ENCODE measurements at regions not wholly inside any gene's neighbourhood (a gene's known extent, or its start where the extent isn't known, plus 50 kb on each side); places are given as distances from the start of the nearest gene placed in this dataset.

- Mint-ChIP-seq H3K36me3 (ENCODE audit: low read depth) (no peaks in the 10 kb centered on the region), H3K27ac (no peak overlapping the region), H3K9me3 (no peaks in the 10 kb centered on the region), H3K4me1 (no peaks in the 10 kb centered on the region), H3K27me3 (no peaks in the 10 kb centered on the region), H3K4me3 (no peak overlapping the region)
- no peak for DNase-seq
- ChIA-PET CTCF (no interaction called here), POLR2A (no interaction called here)
Measured at GRCh38 chr2:145484448-145485097, 964.7 kb upstream of the ZEB2 start.

DNA sequence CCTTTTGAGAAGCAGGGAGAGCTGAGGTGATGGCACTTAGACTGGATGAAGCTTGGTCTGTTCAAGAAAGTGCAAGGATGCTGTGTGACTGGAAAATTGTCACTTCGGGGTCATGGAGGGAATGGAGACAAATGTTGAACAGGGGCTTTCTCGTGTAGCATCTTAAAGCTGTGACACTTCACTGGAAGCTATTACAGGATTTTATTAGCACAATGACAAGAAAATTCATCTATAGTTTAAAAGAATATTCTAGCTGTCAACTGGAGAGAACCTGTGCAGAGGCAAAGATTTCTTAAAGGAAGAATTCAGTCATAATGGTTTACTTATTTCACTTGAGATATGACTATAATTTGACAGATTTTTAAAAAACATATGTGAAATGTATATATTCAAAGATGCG, 963.9 kb upstream of the ZEB2 start:
- DNase-seq = no peak
- ChIA-PET CTCF (no interaction called here), POLR2A (no interaction called here)
- no peak overlapping the region for H3K4me3 Mint-ChIP-seq
- no peak overlapping the region for H3K27ac Mint-ChIP-seq
- no peaks in the 10 kb centered on the region for H3K4me1 Mint-ChIP-seq
- no peaks in the 10 kb centered on the region for H3K27me3 Mint-ChIP-seq
- no peaks in the 10 kb centered on the region for H3K9me3 Mint-ChIP-seq
- H3K36me3 Mint-ChIP-seq (ENCODE audit: low read depth) = no peaks in the 10 kb centered on the region

DNA sequence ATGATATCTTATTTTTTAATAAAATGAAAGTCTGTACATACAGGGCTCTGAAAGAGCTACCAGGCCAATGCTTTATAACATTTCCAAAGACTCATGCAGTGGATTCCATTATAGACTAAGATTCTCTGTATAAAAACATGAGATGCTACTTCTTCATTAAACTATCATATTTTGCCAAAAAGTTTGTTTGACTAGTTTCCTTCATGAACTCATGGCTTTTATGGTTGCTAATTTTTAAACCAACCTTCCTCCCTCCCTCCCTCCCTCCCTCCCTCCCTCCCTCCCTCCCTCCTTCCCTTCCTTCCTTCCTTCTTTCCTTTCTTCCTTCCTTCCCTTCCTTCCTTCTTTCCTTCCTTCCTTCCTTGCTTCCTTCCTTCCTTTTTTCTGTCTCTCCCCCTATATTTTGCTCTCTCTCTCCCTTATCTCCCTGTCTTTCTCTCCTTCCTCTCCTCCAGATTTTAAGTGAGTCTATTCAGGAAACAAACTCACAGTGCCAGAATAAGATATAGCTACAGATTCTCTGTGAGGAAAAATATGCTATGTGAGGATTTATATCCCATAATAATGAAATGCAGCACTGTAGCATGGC, 961.5 kb upstream of the ZEB2 start:
- no peak for DNase-seq
- Mint-ChIP-seq H3K4me3 (no peak overlapping the region), H3K27me3 (no peaks in the 10 kb centered on the region), H3K4me1 (no peaks in the 10 kb centered on the region), H3K27ac (no peak overlapping the region), H3K36me3 (ENCODE audit: low read depth) (no peaks in the 10 kb centered on the region), H3K9me3 (peaks cover 3% of the 10 kb centered on the region)
- POLR2A ChIA-PET = interaction anchor here (0.7 kb wide), 1 partner anchor 156 kb away, joined by 3 read pairs; no protein-coding TSS in a partner anchor
- CTCF ChIA-PET = no interaction called here

DNA sequence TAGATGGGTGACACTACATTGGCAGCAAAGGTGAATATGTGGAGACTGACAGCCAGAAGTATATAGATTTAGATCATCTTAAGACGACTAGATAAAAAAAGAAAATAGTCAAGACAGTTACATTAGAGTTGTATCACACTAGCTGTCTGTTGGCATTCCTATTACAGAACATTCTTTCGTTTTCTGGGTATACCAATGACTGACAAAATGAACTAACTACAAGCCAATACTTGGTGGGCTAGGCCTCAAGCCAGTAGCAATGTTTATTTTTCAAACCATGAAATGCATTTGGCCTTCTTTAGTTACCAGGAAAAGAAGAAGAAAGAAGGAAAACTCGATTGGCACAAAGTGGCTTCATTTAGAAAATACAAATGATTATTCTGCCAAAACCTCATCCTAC, 944.9 kb upstream of the ZEB2 start:
- ChIA-PET CTCF (no interaction called here), POLR2A (no interaction called here)
- Mint-ChIP-seq H3K36me3 (ENCODE audit: low read depth) (no peaks in the 10 kb centered on the region), H3K4me3 (no peak overlapping the region), H3K27ac (no peak overlapping the region), H3K27me3 (no peaks in the 10 kb centered on the region), H3K9me3 (peaks cover 4% of the 10 kb centered on the region), H3K4me1 (no peaks in the 10 kb centered on the region)
- no peak for DNase-seq

DNA sequence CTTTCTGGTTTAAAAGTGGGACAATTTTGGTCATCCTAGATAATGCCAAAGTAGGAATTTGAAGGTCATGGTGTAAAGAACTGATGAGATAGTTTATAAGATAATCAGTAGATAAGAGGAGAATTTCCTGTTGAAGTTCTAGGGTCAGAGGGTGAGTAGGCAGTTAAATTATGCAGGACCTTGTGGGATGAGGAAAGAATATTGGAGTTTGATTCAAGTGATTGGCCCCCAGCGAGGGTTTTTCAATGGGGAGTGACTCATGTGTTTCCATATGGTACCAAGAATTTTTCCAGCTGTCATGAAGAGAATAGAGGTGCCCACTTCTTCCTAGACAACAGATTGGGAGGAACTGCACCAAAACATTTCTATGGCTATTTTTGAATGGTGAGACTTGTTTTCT, 940.2 kb upstream of the ZEB2 start:
- no peaks in the 10 kb centered on the region for H3K9me3 Mint-ChIP-seq
- no peaks in the 10 kb centered on the region for H3K36me3 Mint-ChIP-seq (ENCODE audit: low read depth)
- no peak for DNase-seq
- H3K27ac Mint-ChIP-seq = no peak overlapping the region
- CTCF ChIA-PET = no interaction called here
- no peaks in the 10 kb centered on the region for H3K27me3 Mint-ChIP-seq
- H3K4me3 Mint-ChIP-seq = no peak overlapping the region
- POLR2A ChIA-PET = no interaction called here
- H3K4me1 Mint-ChIP-seq = no peaks in the 10 kb centered on the region

DNA sequence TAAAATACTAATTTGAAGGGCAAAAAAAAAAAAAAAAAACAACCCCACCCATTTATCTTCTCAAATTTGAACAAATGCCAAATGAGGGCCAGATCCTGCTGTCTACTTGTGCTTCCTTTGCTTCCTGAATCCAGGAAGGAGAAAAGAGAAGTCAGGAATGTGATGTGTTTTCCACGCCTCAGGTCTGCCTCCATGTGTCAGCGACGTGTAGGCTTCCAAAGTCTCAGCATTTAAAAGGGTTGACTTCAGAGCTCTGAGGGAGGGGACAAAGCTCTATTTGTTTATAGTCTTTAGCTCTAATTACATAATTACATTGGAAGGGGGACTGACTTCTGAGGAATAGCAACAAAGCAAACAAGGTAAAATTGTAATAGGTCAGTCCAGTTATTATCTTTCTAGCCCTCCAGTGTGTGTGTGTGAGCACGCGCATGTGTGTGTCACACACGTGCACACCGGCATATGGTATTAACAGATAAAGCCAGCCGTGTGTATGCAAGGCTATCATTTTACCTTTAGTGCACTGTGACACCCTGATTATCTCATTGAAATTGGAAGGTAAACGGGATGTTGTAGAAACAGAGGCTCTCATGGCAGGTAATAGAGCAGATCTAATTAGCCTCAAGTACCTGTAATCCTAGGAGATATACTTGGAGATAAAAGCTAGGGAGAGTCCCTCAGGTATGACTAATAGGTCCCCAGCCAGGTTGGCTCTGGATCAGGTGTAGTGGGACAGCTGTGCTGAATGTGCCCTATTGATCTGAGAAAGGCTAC, 911.4 kb upstream of the ZEB2 start:
- Mint-ChIP-seq H3K9me3 (no peaks in the 10 kb centered on the region), H3K4me3 (no peak overlapping the region), H3K36me3 (ENCODE audit: low read depth) (no peaks in the 10 kb centered on the region), H3K27ac (no peak overlapping the region), H3K4me1 (no peaks in the 10 kb centered on the region), H3K27me3 (no peaks in the 10 kb centered on the region)
- no peak for DNase-seq
- ChIA-PET POLR2A (no interaction called here), CTCF (no interaction called here)

DNA sequence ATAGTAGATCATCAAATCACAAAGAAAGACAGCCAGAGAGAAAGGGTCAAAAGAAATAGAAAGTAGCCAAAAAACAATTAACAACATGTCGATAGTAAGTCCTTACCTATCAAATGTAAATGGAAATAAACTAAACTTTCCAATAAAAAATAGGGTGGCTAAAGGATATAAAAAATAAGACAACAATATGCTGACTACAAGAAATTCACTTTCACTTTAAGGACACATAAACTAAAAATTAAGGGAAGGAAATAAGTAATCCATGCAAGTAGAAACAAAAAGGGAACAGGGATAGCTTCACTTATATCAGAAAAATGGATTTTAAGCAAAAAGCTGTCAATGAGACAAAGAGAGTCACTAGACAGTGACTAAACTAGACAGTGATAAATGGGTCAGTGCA, 903.9 kb upstream of the ZEB2 start:
- Mint-ChIP-seq H3K27me3 (peaks cover 5% of the 10 kb centered on the region), H3K4me1 (no peaks in the 10 kb centered on the region), H3K27ac (no peak overlapping the region), H3K9me3 (peaks cover 11% of the 10 kb centered on the region), H3K4me3 (no peak overlapping the region), H3K36me3 (ENCODE audit: low read depth) (no peaks in the 10 kb centered on the region)
- DNase-seq = no peak
- ChIA-PET POLR2A (no interaction called here), CTCF (no interaction called here)

- H3K9me3 Mint-ChIP-seq = peaks cover 11% of the 10 kb centered on the region
- H3K27ac Mint-ChIP-seq = no peak overlapping the region
- H3K36me3 Mint-ChIP-seq (ENCODE audit: low read depth) = no peaks in the 10 kb centered on the region
- CTCF ChIA-PET = no interaction called here
- no peaks in the 10 kb centered on the region for H3K4me1 Mint-ChIP-seq
- POLR2A ChIA-PET = no interaction called here
- DNase-seq = no peak
- H3K4me3 Mint-ChIP-seq = no peak overlapping the region
- H3K27me3 Mint-ChIP-seq = peaks cover 7% of the 10 kb centered on the region
Measured at GRCh38 chr2:145422576-145422975, 902.7 kb upstream of the ZEB2 start.

GRCh38 chr2:145421841-145422240, 901.9 kb upstream of the ZEB2 start:
- Mint-ChIP-seq H3K4me1 (no peaks in the 10 kb centered on the region), H3K27me3 (peaks cover 8% of the 10 kb centered on the region), H3K27ac (no peak overlapping the region), H3K4me3 (no peak overlapping the region), H3K9me3 (peaks cover 11% of the 10 kb centered on the region), H3K36me3 (ENCODE audit: low read depth) (no peaks in the 10 kb centered on the region)
- ChIA-PET POLR2A (no interaction called here), CTCF (no interaction called here)
- DNase-seq = no peak

DNA sequence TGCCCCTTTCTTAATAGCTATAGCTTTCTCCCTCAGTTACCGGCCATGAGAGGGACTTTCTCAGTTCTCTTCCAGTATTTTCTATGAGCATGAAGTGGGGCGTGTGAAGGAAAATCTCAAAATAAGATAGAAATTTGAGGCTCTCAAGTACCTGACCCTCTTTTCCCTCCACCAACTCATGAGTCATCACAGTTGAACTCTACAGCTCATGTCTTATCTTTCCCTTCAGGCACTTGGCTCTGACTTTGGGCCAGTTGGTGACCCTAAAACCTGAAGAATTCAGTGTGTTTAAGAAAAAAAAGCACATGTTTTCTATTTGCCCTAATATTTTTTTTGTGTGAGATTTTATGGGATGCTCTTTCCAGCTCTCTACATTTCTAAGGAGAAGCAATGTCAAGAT, 896.7 kb upstream of the ZEB2 start:
- Mint-ChIP-seq H3K27ac (no peak overlapping the region), H3K36me3 (ENCODE audit: low read depth) (no peaks in the 10 kb centered on the region), H3K4me3 (no peak overlapping the region), H3K9me3 (peaks cover 7% of the 10 kb centered on the region), H3K27me3 (peaks cover 37% of the 10 kb centered on the region), H3K4me1 (peaks cover 6% of the 10 kb centered on the region)
- POLR2A ChIA-PET = no interaction called here
- CTCF ChIA-PET = no interaction called here
- no peak for DNase-seq

DNA sequence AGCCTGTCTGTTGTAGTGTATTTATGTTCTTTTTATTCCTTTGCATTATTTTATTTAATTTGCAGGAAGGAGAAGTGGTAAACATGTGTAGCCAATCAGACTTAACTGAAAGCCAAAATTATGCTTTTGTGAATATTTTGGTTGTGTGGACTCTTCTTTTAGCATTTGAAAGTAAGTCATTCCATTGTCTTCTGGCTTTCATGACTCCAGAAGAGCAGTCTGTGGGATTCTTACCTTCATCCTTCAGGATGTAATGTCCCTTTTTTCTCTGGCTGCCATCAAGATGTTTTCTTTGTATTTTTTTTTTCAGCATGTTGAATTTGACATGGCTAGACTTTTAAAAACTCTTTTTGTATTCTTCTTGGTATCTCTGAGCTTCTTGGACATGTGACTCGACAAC, 895.2 kb upstream of the ZEB2 start:
- H3K36me3 Mint-ChIP-seq (ENCODE audit: low read depth) = no peaks in the 10 kb centered on the region
- no peak overlapping the region for H3K4me3 Mint-ChIP-seq
- no peak for DNase-seq
- no peak overlapping the region for H3K27ac Mint-ChIP-seq
- peaks cover 2% of the 10 kb centered on the region for H3K9me3 Mint-ChIP-seq
- H3K4me1 Mint-ChIP-seq = peaks cover 19% of the 10 kb centered on the region
- H3K27me3 Mint-ChIP-seq = peaks cover 42% of the 10 kb centered on the region
- ChIA-PET POLR2A (no interaction called here), CTCF (no interaction called here)

DNA sequence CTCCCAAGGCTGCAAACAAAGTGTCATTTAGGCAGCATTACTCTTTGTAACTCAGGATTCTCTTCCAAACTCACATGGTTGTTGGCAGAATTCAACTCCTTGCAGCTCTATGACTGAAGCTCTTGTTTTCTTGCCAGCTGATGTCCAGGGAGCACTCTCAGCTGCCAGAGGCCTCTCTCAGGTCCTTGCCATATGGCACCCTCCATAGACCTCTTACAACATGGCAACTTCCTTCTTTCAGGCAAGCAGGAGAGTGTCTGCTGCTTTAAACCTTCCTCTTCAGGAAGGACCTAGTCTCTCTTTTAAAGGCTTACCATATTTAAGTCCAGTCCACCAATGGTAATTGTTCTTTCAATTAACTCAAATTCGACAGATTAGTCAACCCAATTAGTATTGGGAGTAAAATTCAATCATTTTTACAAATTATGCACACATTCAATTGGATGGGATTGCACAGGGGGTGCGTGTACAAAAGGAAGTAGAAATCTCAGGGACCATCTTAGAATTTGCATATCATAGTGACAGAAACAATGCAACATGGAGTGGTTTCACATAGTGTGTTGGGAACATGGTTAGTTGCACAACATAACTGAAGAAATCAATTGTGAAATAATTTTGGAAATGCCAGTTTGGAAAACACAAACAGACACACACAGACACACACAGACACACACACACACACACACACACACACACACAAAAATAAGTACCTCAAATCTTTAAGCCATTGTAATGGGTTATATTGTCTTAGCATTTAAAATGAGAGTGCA, 893.5 kb upstream of the ZEB2 start:
- CTCF ChIA-PET = no interaction called here
- peaks cover 19% of the 10 kb centered on the region for H3K4me1 Mint-ChIP-seq
- no peaks in the 10 kb centered on the region for H3K36me3 Mint-ChIP-seq (ENCODE audit: low read depth)
- no peak overlapping the region for H3K27ac Mint-ChIP-seq
- H3K4me3 Mint-ChIP-seq = no peak overlapping the region
- H3K9me3 Mint-ChIP-seq = no peaks in the 10 kb centered on the region
- DNase-seq = no peak
- POLR2A ChIA-PET = interaction anchor here (1.0 kb wide), 1 partner anchor 1093 kb away, joined by 4 read pairs; no protein-coding TSS in a partner anchor
- H3K27me3 Mint-ChIP-seq = peaks cover 41% of the 10 kb centered on the region

DNA sequence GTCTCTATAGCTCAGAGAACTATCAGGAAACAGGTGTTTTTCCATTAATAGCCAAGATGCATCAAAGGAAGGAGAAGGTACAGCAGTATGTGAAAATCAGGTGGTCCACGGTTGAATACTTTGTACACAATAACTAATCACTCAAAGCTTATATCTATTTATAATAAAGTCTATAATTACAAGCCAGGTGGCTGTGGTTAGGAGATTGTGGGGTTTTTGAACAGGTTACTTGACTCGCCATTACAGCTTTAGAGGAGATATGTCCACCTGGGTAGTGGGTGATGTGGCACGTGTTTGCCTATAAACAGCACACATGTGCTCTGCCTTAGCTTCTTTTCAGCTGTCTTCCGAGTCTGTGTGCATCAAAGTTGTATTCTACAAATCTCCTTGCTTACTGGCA, 892.2 kb upstream of the ZEB2 start:
- Mint-ChIP-seq H3K27ac (no peak overlapping the region), H3K36me3 (ENCODE audit: low read depth) (no peaks in the 10 kb centered on the region), H3K4me3 (no peak overlapping the region), H3K27me3 (peaks cover 45% of the 10 kb centered on the region), H3K4me1 (peaks cover 19% of the 10 kb centered on the region), H3K9me3 (no peaks in the 10 kb centered on the region)
- no peak for DNase-seq
- ChIA-PET CTCF (no interaction called here), POLR2A (no interaction called here)
